Central memory CD8-positive, alpha-beta T cell (primary cell): ENCODE measurements at regions not wholly inside any gene's neighbourhood (a gene's known extent, or its start where the extent isn't known, plus 50 kb on each side); places are given as distances from the start of the nearest gene placed in this dataset.
"Not testable (repeated sequence)": the region's sequence is repeated elsewhere in the genome, so short reads cannot be mapped to it uniquely, and the experiment has no call there.

ENCODE experiments used
- ATAC-seq: fragments of 150-1000 bp; cut with Tn5 transposase; replicated peaks from 2 replicates; pipeline ENCODE4 v1.10.0; 2022; ENCODE audit warnings: mild to moderate bottlenecking, moderate FRiP score, moderate number of reproducible peaks; ENCODE audit not compliant: poor library complexity, severe bottlenecking; ENCODE audit errors: extremely low read depth
- DNase-seq, 2 donors: peaks; one replicate each; pipeline ENCODE4 v3.0.0; 2021; ENCODE audit warnings: low spot score in 2 of 2
- H3K27ac Mint-ChIP-seq: one replicate; pipeline ENCODE4 v1.8.0; 2022; ENCODE audit warnings: low read depth, mild to moderate bottlenecking, moderate library complexity, mixed read lengths
- H3K27me3 Mint-ChIP-seq: one replicate; pipeline ENCODE4 v1.8.0; 2022; ENCODE audit warnings: mixed read lengths
- H3K36me3 Mint-ChIP-seq: one replicate; pipeline ENCODE4 v1.8.0; 2022; ENCODE audit warnings: mild to moderate bottlenecking, moderate library complexity, mixed read lengths; ENCODE audit not compliant: insufficient read depth
- H3K4me1 Mint-ChIP-seq: one replicate; pipeline ENCODE4 v1.8.0; 2022; ENCODE audit warnings: mixed read lengths
- H3K4me3 Mint-ChIP-seq: one replicate; pipeline ENCODE4 v1.8.0; 2022; ENCODE audit warnings: mild to moderate bottlenecking, moderate library complexity, mixed read lengths
- H3K9me3 Mint-ChIP-seq: one replicate; pipeline ENCODE4 v1.8.0; 2022; ENCODE audit warnings: mixed read lengths

DNA sequence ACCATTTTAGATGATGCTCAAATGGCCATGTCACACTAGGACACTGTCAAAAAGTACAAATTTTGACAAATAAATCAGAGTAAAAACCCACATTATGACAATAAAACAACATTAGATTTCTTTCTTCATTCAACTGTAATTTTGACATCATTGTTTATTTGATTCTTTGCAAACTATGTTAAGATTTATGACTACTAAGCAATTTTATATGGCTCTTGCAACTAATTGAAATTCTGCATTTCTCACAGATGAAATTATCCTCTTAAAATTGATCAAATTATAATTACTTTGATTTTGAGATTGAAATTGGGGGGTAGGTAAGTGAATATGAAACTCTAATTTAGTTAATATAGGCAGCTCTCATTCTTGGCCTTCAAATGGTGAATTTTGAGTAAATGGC, 59.8 kb downstream of the ATOH1 start:
- Mint-ChIP-seq H3K4me3 (no peak overlapping the region), H3K36me3 (no peaks in the 10 kb centered on the region), H3K27me3 (no peaks in the 10 kb centered on the region), H3K4me1 (no peaks in the 10 kb centered on the region), H3K27ac (no peak overlapping the region), H3K9me3 (no peaks in the 10 kb centered on the region)
- DNase-seq = no peak
- no peak for ATAC-seq

DNA sequence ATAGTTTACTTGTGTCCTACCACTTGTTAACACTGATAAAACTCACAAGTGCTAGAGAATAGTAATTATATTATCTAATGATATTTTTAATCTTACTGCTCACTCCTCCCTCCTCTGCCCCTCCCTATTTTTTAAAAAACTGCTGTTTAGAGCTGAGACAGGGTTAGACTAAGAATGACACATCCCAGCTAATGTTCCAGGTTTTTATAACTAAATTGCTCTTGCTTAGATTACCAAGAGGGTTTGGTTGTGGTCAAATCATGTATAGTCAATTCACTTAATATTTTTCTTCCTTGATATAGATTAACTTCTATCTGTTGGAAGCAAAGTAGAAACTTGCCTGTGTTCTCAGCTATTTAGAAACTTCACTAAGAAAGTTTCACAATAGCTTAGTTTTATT, 60.2 kb downstream of the ATOH1 start:
- H3K4me3 Mint-ChIP-seq = no peak overlapping the region
- no peak overlapping the region for H3K27ac Mint-ChIP-seq
- DNase-seq = no peak
- no peaks in the 10 kb centered on the region for H3K27me3 Mint-ChIP-seq
- no peaks in the 10 kb centered on the region for H3K4me1 Mint-ChIP-seq
- no peak for ATAC-seq
- H3K36me3 Mint-ChIP-seq = no peaks in the 10 kb centered on the region
- H3K9me3 Mint-ChIP-seq = no peaks in the 10 kb centered on the region

DNA sequence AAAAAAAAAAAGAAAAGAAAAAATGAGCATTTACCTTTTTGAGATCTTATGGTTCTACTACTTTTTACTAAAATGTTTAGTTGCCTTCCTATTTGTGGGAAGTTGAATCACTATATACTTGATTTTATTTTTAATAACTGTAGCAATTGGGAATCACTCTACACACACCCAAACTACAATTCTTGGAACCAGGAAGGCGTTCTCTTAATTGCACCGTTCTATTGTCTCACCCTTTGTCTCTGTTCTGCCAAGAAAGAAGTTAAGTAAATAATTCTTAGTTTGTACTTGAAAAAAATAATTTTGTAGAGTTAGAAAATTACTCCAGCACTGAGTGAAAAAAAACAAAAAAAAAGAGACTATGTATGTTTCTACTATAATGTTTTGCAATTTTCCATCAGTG, 62.7 kb downstream of the ATOH1 start:
- no peaks in the 10 kb centered on the region for H3K36me3 Mint-ChIP-seq
- ATAC-seq = no peak
- H3K4me3 Mint-ChIP-seq = no peak overlapping the region

GRCh38 chr4:93894995-93895394, 66.4 kb downstream of the ATOH1 start:
- no peak overlapping the region for H3K4me3 Mint-ChIP-seq
- H3K27ac Mint-ChIP-seq = no peak overlapping the region
- no peaks in the 10 kb centered on the region for H3K36me3 Mint-ChIP-seq
- H3K9me3 Mint-ChIP-seq = peaks cover 6% of the 10 kb centered on the region
- DNase-seq = no peak
- no peak for ATAC-seq
- no peaks in the 10 kb centered on the region for H3K4me1 Mint-ChIP-seq
- no peaks in the 10 kb centered on the region for H3K27me3 Mint-ChIP-seq

More for the DNA sequence above, 62.7 kb downstream of the ATOH1 start:
- H3K4me1 Mint-ChIP-seq = no peaks in the 10 kb centered on the region
- no peak for DNase-seq
- H3K27ac Mint-ChIP-seq = no peak overlapping the region
- H3K27me3 Mint-ChIP-seq = no peaks in the 10 kb centered on the region
- H3K9me3 Mint-ChIP-seq = peaks cover 6% of the 10 kb centered on the region

DNA sequence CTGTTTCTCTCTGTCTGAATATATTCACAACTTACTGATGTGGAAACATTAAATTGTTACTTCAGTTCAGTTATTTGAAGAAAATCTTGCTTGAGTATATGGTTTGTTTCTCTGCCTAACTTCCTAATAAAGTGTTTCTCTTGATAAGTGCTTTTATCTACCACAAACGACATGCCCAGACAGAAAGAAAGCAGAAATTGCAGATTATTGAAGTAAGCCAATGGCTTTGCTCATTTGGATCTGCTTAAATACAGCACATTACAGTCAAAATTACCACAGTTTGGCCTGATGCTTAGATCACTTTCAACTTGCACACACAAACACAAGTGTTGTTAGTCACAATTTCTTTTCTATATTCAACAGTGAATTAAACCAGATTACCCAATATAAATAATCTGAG, 68.0 kb downstream of the ATOH1 start:
- DNase-seq = no peak
- peaks cover 6% of the 10 kb centered on the region for H3K9me3 Mint-ChIP-seq
- no peak overlapping the region for H3K27ac Mint-ChIP-seq
- no peaks in the 10 kb centered on the region for H3K36me3 Mint-ChIP-seq
- H3K4me3 Mint-ChIP-seq = no peak overlapping the region
- no peaks in the 10 kb centered on the region for H3K27me3 Mint-ChIP-seq
- no peaks in the 10 kb centered on the region for H3K4me1 Mint-ChIP-seq
- ATAC-seq = no peak

DNA sequence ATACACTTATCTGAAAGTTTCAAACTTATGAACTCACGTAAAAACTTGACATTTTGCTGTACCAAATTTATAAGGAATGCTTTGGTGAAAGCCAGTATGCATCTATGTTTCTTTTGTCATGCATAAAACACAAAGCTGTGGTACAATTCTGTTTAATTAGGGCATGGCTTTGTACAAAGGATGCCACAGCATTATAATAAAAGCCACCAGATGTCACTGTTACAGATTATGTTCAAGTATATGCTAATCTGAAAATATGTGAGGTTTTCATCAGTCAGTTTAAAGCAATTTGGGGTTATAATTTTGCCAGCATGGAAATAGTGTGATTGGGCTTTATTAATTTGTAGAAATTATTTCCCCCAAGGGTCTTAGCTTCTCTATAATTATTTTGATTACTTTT, 69.0 kb downstream of the ATOH1 start:
- Mint-ChIP-seq H3K9me3 (peaks cover 6% of the 10 kb centered on the region), H3K27me3 (no peaks in the 10 kb centered on the region), H3K27ac (no peak overlapping the region), H3K4me3 (no peak overlapping the region), H3K4me1 (no peaks in the 10 kb centered on the region), H3K36me3 (no peaks in the 10 kb centered on the region)
- ATAC-seq (no peak), DNase-seq (no peak)

GRCh38 chr4:93908778-93909177, 80.2 kb downstream of the ATOH1 start:
- H3K36me3 Mint-ChIP-seq = no peaks in the 10 kb centered on the region
- no peak overlapping the region for H3K27ac Mint-ChIP-seq
- no peak for DNase-seq
- no peaks in the 10 kb centered on the region for H3K4me1 Mint-ChIP-seq
- ATAC-seq = no peak
- H3K27me3 Mint-ChIP-seq = no peaks in the 10 kb centered on the region
- H3K4me3 Mint-ChIP-seq = no peak overlapping the region
- H3K9me3 Mint-ChIP-seq = peaks cover under 1% of the 10 kb centered on the region

DNA sequence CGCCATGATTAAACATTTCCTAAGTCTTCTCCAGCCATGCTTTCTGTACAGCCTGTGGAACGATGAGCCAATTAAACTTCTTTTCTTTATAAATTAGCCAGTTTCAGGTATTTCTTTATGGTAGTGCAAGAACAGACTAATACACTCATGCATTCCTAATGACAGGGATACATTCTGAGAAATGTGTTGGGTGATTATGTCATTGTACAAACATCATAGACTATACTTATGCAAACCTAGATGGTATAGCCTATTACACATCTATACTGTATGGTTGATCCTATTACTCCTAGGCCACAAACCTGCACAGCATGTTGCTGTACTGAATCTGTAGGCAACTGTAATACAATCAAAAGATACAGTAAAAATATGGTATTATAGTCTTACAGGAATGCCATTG, 83.1 kb downstream of the ATOH1 start:
- H3K9me3 Mint-ChIP-seq = no peaks in the 10 kb centered on the region
- ATAC-seq = no peak
- no peaks in the 10 kb centered on the region for H3K27me3 Mint-ChIP-seq
- H3K4me3 Mint-ChIP-seq = no peak overlapping the region
- H3K4me1 Mint-ChIP-seq = no peaks in the 10 kb centered on the region
- DNase-seq = no peak
- no peak overlapping the region for H3K27ac Mint-ChIP-seq
- no peaks in the 10 kb centered on the region for H3K36me3 Mint-ChIP-seq

DNA sequence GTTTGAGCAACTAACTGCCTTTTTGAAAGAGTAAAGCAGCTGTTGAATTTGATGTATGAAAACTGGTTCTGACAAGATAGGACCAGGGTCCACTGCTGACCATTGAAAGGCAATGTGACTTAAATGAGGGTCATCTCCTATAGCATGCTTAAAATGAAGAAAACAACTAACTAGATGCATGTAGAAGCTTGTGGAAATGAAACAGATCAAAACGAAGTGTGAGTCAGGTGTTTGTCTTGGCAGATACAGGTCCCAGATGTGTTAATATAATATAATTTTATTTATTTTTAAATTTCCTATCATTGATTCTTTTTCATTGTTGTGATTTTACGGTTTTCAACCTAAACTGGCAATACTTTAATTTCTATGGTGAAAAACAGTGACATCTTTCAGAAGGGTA, 83.6 kb downstream of the ATOH1 start:
- no peak overlapping the region for H3K27ac Mint-ChIP-seq
- no peak overlapping the region for H3K4me3 Mint-ChIP-seq
- no peak for DNase-seq
- no peaks in the 10 kb centered on the region for H3K27me3 Mint-ChIP-seq
- H3K36me3 Mint-ChIP-seq = no peaks in the 10 kb centered on the region
- H3K9me3 Mint-ChIP-seq = no peaks in the 10 kb centered on the region
- no peak for ATAC-seq
- H3K4me1 Mint-ChIP-seq = no peaks in the 10 kb centered on the region

DNA sequence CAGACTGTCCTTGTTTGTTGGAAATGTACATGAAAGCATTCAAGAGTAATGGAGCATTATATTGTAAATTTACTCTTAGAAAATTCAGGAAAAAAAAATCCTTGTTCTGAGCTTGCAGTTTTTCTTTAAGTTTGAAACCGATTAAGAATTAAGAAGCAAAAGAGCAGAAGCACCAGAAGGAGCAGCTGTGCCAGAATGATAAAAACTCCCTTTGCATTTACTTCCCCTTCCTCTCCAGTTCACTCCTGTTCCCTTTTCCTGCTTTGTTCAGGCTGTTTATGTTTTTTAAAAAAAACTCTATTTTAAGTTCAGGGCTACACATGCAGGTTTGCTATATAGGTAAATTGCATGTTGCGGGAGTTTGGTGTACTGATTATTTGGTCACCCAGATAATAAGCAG, 90.3 kb downstream of the ATOH1 start:
- ATAC-seq (no peak), DNase-seq (no peak)
- no peak overlapping the region for H3K4me3 Mint-ChIP-seq
- no peaks in the 10 kb centered on the region for H3K36me3 Mint-ChIP-seq
- no peaks in the 10 kb centered on the region for H3K27me3 Mint-ChIP-seq
- no peak overlapping the region for H3K27ac Mint-ChIP-seq
- no peaks in the 10 kb centered on the region for H3K4me1 Mint-ChIP-seq
- peaks cover 6% of the 10 kb centered on the region for H3K9me3 Mint-ChIP-seq

DNA sequence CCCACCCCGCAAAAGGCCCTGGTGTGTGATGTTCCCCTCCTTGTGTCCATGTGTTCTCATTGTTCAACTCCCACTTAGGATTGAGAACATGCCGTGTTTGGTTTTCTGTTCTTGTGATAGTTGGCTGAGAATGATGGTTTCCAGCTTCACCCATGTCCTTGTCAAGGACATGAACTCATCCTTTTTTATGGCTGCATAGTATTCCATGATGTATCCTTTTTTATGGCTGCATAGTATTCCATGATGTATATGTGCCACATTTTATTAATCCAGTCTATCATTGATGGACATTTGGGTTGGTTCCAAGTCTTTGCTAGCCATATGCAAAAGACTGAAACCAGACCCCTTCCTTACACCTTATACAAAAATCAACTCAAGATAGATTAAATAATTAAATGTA, 95.0 kb downstream of the ATOH1 start:
- not testable (repeated sequence) for H3K4me1 Mint-ChIP-seq, H3K27me3 Mint-ChIP-seq, H3K4me3 Mint-ChIP-seq, DNase-seq, H3K36me3 Mint-ChIP-seq, H3K27ac Mint-ChIP-seq, ATAC-seq
- H3K9me3 Mint-ChIP-seq = peaks cover 28% of the 10 kb centered on the region

DNA sequence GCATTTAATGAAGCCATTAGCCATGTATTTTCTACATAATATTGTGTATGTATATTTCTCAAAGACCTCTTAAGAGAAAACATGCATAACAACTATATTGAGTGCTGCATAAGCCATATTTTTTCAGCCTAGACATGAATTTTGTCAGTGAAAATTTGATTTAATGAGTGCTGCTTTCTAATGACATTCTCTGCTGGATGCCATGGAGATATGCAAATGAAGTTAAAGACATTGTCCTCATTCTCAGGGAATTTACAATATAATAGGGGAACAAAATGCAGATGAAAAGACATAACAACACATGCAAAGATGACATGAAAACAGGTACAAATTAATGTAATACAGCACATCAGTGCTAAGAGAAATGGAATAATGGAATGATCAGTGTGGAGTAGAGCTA, 118.7 kb downstream of the ATOH1 start:
- Mint-ChIP-seq H3K4me1 (no peaks in the 10 kb centered on the region), H3K4me3 (no peak overlapping the region), H3K9me3 (peaks cover 16% of the 10 kb centered on the region), H3K27ac (no peak overlapping the region), H3K36me3 (no peaks in the 10 kb centered on the region), H3K27me3 (no peaks in the 10 kb centered on the region)
- ATAC-seq (no peak), DNase-seq (no peak)

- not testable (repeated sequence) for H3K27me3 Mint-ChIP-seq, ATAC-seq, H3K4me3 Mint-ChIP-seq, DNase-seq, H3K36me3 Mint-ChIP-seq, H3K27ac Mint-ChIP-seq, H3K4me1 Mint-ChIP-seq
- peaks cover 19% of the 10 kb centered on the region for H3K9me3 Mint-ChIP-seq
These were observed 121.7 kb downstream of the ATOH1 start for GRCh38 chr4:93950239-93950638.

DNA sequence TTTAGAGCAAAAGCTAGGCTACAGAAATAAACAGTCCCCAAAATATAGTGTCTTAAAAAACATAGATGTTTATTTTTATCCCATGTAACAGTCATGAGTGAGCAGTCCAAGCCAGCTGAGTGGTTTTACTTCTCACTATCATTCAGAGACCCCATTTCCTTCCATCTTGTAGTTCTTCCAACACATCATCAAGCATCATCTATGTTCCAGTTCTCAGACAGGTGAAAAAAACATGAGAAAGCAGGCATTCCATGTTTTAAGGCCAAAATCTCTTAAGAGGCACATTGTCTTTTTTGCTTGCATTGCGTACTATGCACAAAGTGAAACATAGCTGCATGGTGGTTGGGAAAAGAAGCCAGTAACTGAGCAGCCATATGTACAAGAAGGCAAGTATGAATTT, 128.6 kb downstream of the ATOH1 start:
- no peak for ATAC-seq
- Mint-ChIP-seq H3K36me3 (no peaks in the 10 kb centered on the region), H3K27ac (no peak overlapping the region), H3K27me3 (no peaks in the 10 kb centered on the region), H3K4me1 (no peaks in the 10 kb centered on the region), H3K4me3 (no peak overlapping the region), H3K9me3 (peaks cover 12% of the 10 kb centered on the region)
- DNase-seq = no peak
